Suppressor macrophage (primary cell): ENCODE measurements at regions not wholly inside any gene's neighbourhood (a gene's known extent, or its start where the extent isn't known, plus 50 kb on each side); places are given as distances from the start of the nearest gene placed in this dataset.
"Not testable (repeated sequence)": the region's sequence is repeated elsewhere in the genome, so short reads cannot be mapped to it uniquely, and the experiment has no call there.

Source experiments
- DNase-seq, 4 experiments: peaks; one replicate each; pipeline ENCODE4 v3.0.0-alpha.2; 2020 to 2022

DNA sequence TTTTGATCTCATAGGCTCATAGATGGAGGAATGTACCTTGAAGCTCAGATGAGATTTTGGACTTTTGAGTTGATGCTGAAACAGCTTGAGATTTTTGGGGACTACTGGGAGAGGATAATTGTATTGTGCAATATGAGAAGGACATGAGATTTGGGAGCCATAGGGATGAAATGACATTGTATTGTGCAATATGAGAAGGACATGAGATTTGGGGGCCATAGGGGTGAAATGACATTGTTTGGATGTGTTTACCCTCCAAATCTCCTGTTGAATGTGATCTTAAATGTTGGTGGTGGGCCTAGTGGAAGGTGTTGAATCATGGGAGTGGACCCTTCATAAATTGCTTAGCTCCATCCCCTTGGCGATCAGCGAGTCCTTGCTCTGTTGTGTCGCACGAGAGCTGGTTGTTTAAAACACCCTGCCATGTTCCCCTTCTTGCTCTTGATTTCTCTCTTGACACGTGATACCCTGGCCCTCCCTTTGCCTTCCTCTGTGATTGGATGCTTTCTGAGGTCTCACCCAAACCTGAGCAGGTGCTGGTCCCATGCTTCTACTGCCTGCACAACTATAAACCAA lies 110.9 kb upstream of the TPTE start:
- DNase-seq, result not testable (repeated sequence)

DNA sequence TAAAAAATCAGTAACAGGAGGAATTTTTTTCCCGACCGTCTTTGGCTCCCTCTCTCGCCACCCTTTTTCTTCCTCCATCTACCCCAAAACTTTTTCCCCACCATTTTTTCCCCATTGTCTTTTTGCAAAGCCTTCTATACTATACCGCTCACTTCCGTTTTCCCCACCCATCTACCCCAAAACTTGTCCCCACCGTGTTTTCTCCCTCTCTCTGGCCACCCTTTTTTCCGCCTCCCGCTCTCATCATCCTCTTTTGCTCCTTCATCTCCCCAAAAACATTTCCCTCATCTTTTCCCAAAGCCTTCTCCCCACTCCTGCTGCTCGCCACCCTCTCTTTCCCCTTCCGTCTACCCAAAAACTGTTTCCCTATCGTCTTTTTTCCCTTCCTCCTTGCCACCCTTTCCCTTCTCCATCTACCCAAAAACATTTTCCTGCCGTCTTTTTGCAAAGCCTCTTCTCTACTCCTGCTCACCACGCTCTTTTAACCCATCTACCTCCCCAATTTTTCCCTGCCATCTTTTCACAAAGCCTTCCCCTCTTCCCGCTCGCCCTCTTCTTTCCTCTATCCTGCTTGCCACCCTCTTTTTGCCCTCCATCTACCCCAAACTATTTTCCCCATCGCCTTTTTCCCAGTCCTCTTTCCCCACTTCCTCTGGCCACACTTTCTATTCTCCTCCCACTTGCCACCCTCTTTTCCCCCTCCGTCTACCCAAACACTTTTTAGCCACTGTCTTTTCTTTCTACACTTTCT lies 109.4 kb upstream of the TPTE start:
- DNase-seq, result not testable (repeated sequence)

DNA sequence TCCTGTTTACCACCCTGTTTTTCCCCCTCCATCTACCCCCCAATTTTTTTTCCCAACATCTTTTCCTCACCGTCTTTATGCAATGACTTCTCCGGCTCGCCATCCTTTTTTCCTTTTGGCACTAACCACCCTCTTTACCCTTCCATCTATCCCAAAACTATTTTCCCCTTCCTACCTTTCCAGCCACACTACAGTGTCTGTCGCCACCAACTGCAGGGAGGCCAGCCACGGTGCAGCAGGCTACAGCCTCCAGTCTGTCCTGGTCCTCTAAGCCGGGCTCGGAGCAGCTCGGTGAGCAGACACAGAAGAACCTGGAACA lies 108.5 kb upstream of the TPTE start:
- not testable (repeated sequence) for DNase-seq

DNA sequence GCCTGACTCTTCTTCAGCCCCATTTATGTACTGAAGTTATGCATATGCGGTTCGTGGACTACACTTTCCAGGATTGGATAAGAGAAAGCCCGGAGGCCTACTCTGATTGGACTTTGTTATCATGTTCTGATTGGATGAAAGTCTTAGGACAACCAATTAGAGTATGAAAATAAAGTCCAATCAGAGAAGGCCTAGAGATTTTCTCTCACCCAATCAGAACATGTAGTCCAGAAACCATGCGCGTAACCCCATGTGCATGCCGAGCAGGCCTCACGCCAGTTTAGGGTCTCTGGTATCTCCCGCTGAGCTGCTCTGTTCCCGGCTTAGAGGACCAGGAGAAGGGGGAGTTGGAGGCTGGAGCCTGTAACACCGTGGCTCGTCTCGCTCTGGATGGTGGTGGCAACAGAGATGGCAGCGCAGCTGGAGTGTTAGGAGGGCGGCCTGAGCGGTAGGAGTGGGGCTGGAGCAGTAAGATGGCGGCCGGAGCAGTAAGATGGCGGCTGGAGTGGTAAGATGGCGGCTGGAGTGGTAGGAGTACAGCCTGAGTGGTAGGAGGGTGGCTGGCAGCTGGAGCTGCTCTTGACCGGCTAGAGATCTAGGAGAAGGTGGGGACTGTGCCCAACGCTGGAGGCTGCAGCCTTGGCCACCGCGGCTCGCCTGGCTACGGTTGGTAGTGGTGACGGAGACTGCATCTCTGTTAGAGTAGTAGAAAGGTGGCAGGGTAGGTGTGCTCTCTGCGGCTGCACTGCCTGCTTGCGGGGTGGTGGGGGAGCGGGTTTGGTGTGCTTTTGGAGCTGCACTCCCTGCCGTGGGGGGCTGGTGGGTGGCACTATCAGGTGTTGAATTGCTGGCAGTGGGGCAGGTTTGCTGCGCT lies 107.9 kb upstream of the TPTE start:
- not testable (repeated sequence) for DNase-seq

DNA sequence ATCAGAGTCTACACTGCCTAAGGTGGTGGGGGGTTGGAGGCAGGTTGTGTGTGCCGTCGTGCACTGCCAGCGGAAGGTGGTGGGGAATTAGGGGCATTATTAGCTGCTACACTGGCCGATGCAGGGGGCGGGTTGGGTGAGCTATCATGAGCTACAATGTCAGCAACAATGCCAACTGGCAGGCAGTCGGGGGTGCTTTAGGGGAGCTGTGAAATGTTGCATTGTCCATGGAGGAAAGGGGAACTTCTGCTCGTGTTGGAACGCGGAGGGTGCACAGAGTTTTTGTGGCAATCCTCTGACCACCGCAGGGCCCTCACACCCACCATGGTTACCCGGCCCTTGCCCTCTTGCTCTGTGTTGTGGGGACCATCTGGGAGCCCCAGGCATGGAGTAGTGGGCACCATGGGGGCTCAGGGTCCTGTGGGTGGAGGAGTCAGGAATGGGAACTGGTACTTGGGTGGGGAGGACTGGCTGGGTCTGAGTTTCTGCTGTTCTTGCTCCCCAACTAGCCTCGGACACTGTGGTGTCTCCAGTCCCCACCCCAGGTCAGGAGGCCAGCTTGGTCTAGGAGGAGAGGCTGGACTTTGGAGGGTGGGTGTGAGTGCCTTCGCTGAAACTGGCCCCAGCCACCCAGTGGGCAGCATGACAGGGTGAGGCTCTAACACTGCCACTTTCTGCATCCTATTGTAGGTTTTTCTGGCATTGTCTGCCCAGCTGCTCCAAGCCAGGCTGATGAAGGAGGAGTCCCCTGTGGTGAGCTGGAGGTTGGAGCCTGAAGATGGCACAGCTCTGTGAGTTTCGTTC lies 107.1 kb upstream of the TPTE start:
- DNase-seq, result not testable (repeated sequence)

DNA sequence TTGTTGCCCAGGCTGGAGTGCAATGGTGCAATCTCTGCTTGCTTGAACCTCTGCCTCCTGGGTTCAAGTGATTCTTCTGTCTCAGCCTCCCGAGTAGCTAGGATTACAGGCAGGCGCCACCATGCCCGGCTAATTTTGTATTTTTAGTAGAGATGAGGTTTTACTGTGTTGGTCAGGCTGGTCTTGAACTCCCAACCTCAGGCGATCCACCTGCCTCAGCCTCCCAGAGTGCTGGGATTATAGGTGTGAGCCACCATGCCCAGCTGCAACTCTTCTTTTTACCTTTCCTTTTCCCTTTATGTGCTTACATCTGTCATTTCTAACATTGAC lies 106.5 kb upstream of the TPTE start:
- DNase-seq, result not testable (repeated sequence)

DNA sequence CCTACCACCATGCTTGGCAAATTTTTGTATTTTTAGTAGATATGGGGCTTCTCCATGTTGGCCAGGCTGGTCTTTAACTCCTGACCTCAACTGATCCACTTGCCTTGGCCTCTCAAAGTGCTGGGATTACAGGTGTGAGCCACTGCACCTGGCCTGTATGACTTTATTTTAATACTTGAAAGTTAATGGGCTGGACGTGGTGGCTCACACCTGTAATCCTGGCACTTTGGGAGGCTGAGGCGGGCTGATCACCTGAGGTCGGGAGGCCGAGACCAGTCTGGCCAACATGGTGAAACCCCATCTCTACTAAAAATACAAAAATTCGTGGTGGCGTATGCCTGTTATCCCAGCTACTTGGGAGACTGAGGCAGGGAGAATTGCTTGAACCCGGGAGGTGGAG lies 105.9 kb upstream of the TPTE start:
- not testable (repeated sequence) for DNase-seq

DNA sequence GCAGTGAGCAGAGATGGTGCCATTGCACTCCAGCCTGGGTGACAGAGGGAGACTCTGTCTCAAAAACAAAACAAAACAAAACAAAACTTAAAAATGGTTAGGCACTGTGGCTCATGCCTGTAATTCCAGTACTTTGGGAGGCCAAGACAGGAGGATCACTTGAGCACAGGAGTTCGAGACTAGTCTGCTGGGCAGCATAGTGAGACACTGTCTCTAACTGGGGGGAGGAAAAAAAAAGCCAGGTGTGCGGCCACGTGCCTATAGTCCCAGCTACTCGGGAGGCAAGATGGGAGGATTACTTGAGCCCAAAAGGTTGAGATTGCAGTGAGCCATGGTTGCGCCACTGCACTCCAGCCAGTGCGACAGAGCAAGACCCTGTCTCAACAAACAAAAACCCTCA lies 105.5 kb upstream of the TPTE start:
- DNase-seq, result not testable (repeated sequence)

DNA sequence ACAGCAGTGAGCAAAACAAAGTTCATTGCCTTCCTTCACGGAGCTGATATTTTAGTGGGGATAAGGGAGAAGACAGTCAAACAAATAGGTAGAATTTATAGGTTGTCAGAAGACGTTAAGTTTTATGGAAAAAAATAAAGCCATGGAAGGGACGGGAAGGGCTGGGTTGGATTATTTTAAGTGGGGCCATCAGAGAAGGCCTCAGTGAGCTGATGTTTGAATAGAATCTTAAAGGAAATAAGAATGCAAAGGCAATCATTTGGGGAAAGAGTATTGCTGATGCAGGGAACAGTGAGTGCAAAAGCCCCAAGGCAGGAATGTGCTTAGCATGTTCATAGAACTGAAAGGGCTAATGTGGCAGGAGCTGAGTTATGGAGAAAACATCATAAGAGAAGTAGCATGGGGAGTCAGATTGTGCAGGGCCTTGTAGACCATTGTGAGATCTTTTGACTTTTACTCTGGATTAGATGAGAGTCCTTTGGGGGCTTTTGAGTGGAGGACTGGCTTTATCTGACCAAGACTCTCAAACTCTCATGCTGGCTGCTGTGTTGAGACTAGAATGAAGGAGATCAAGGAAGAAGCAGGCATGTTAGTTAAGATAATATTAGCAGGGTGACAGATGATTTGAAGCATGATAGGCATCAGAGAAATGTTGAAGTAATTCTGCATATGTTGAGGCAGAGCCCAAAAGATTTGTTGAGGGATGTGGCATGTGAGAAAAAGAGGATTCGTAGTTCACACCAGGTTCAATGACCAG lies 104.5 kb upstream of the TPTE start:
- not testable (repeated sequence) for DNase-seq

DNA sequence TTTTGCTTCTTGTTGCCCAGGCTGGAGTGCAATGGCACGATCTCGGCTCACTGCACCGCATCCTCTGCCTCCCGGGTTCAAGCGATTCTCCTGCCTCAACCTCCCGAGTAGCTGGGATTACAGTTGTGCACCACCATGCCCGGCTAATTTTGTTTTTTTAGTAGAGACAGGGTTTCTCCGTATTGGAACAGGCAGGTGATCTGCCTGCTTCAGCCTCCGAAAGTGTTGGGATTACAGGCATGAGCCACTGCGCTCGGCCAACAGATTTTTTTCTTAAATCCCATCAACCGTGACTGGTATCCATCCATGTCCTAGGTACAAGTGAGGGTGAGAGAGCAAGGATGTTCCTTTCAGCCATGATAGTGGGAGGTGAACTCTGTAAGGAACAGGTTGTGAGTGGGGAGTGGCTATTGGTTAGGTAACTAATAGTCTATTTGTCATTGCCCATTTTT lies 103.8 kb upstream of the TPTE start:
- DNase-seq, result not testable (repeated sequence)

DNA sequence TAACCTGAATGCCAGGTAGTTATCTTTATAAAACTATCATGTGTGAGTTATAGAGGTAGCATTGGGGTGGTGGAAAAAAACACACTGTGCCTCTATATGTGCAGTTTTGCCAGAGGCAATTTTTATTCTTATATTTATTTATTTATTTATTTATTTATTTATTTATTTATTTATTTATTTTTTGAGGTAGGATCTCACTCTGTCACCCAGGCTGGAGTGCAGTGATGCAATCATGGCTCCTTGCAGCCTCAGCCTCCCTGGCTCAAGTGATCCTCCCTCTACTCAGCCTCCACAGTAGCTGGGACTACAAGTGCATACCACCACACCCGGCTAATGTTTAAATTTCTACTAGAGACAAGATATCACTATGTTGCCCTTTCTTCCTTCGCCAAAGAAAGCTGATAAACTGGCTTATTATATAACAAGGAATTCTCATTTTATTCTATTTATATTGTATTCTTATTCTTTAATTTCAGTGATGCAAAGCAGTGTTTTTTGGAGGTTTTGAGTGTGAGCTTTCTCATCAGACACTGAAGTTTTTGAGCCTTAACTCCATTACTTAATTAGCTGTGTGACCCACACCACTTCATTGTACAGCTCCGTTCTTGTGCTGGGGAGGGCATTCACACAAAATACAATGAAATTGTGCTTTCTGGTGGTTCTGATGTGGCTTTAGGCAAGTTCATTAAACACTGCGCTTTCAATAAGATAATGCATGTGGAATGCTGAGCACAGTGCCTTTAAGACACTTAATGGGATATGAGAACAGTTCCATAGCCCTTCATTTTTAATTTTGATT lies 102.9 kb upstream of the TPTE start:
- not testable (repeated sequence) for DNase-seq

DNA sequence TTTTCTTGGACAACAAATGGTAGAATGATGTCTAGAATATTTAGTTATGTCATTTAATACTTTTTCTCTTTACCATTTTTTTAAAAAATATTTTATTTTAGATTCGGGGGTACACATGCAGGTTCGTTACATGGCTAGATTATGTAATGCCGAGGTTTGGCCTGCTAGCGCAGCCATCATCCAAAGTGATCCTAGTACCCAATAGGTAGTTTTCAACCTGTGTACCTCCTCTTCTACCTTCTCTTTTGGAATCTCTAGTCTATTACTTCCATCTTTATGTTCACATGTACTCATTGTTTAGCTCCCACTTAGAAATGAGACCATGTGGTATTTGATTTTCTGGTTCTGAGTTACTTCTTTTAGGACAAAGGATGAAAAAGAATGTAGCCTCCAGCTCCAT lies 100.2 kb upstream of the TPTE start:
- DNase-seq, result not testable (repeated sequence)

DNA sequence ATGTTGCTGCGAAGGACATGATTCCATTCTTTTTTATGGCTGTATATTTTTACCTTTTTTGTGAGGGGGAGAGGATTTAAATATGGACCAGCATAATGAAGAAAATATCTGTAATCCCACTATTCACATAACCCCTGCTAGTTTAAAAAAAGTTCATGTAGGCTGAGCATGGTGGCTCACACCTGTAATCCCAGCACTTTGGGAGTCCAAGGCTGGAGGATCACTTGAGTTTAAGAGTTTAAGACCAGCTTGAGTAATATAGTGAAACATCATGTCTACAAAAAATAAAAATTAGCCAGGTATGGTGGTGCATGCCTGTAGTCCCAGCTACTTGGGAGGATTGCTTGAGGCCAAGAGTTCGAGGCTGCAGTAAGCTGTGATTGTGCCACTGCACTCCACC lies 99.8 kb upstream of the TPTE start:
- DNase-seq, result not testable (repeated sequence)

DNA sequence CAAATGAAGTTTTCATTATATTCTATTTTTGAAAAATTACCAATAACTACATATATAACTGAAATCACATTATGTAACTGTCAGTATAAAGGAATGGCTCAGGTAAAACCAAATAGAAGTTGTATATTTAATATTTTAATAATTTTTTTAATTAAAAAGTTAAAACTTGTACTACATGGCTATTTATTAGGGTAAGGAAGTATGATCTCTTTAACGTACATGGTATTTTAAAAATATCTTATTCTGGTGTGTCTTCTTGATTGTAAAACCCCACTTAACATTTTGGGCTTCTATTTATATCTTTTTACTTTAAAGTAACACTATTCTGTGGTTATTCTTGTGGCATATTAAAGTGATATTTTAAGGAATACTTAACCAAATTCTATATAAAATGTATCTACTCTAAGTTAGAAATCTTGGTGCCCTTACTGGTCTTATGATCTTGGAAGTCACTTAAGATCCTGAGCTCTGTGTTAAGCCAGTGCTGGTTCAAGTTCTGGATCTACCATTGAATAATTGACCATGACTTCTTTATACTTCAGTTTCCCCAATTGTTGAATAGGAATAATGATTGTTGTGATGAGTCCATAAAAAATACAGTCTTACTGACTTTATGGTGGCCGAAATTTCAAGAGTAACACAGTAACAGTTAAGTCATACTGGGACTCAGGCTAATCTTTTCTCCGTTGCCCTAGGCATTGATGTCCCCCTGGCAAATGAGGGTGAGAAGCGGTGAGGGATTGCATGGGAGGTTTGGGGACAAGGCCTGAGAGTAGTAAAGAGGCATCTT lies 97.1 kb upstream of the TPTE start:
- not testable (repeated sequence) for DNase-seq

DNA sequence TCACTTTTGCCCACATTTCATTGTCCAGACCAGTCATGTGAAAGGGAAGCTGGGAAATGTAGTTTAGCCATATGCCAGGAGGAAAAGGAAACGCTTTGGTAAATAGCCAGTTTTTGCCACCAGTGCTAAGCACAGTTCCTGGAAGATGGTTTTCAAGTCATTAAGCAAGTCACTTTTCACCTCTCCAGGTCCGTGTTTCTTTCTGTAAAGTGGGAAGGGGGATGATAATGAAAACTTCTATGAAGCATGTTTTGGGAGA lies 96.6 kb upstream of the TPTE start:
- DNase-seq, result not testable (repeated sequence)

DNA sequence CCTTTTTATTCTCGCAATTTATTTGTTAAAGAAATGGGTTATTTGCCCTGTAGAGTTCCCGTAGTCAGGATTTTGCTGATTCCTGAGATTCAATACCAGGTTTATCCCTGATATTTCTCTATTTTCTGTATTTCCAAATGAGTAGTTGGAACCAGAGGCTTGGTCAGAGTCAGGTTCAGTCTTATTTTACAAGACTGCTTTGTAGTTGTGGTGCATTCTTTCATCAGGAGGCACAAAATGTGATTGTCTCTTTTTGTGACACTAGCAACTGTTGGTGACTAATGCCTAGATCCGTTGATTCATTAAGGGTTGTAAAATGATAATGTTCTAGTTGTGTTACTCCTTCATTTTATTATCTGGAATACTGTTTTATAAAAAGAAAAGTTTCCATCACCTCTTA lies 95.5 kb upstream of the TPTE start:
- DNase-seq, result no peak

DNA sequence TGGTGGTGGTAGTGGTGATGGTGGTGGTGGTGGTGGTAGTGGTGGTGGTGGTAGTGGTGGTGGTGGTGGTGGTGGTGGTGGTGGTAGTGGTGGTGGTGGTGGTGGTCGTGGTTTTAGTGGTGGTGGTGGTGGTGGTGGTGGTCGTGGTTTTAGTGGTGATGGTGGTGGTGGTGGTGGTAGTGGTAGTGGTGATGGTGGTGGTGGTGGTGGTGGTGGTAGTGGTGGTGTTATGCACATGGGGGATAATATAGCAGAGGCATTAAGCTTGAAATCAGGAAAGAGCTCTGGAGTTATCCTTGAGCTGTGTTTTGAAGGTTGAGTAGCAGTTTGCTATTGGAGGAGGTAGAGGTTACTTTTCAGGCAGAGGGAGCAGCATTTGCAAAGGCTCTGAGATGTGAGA lies 94.6 kb upstream of the TPTE start:
- DNase-seq, result not testable (repeated sequence)

DNA sequence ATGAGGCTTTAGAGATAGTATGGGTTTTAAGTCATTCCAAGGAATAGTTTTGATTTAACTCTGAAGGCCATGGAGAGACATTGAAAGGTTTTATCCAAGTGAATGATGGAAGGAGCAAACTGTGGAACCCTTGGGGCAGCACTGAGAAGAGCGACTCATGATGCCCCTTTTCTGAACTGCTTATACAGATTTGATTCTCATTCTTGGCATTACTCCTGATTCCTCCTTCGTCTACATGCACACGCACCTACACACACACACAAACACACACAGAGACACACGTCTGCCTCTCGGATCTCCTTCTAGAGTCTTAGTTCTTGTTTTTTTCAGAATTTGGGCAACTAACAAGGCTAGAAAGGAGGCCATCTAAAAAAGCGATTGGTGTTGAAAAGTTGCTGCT lies 94.1 kb upstream of the TPTE start:
- DNase-seq, result not testable (repeated sequence)

DNA sequence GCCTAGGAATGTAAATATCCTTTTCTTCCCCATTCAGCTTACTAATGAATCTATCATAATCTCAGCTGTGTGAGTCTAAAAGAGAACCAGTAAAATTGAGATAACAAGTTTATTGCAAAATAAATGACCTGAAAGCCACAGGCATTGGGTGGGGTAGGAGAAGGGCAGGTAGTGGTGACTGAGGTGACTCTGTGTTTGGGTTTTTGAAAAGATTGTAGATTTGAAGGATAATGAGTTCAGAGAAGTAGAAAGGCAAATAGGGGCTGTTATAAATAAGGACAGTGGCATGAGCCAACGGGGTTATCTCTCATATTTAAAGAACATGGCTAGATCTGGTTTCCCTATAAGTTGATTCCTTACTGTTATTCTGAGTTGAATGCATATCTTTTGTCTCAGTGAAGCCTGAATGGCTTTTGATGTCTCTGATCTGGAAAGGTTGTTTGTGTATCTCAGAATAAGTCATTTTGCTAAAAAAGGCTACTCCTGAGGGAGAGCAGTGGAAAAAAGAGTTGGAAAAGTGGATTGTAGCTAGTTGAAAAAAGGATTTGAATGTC lies 92.3 kb upstream of the TPTE start:
- DNase-seq, result not testable (repeated sequence)

DNA sequence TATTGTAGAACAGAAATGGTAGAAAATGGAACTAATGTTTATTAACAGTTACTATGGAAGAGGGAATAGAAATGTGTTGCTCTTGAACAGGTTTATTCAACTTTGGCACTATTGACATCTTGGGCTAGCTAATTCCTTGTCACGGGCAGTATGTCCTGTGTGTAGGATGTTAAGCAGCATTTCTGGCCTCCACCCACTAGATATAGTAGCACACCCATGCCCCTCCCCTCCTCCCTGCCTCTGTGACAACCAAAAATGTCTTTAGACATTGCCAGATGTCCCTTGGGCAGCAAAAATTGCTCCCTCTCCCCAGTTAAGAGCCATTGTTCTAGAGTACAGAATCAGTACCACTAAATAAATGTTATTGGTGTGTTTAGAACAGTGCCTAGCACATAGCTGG lies 91.4 kb upstream of the TPTE start:
- no peak for DNase-seq
